Suppressor macrophage treated with lipopolysaccharide for 4 hours (primary cell): ENCODE measurements at regions not wholly inside any gene's neighbourhood (a gene's known extent, or its start where the extent isn't known, plus 50 kb on each side); places are given as distances from the start of the nearest gene placed in this dataset.

ENCODE experiments used
- DNase-seq: peaks from one replicate; pipeline ENCODE4 v3.0.0-alpha.2; 2020

DNA sequence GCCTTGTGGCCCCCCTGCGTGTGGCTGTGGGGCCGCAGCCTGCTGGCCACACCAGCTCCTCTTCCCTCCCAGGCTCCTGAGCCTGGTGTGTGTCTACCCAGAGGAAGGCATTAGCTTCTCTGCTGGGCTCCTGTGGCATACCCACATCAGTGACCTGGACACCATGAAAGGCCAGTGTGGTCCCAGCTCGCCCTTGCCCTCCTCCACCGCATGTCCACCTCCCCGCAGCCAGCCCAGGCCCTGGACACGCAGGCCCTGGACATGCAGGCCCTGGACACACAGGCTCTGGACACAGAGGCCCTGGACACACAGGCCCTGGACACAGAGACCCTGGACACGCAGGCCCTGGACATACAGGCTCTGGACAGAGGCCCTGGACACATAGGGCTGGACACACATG lies 153.4 kb upstream of the PPP1R26 start:
- no peak for DNase-seq

DNA sequence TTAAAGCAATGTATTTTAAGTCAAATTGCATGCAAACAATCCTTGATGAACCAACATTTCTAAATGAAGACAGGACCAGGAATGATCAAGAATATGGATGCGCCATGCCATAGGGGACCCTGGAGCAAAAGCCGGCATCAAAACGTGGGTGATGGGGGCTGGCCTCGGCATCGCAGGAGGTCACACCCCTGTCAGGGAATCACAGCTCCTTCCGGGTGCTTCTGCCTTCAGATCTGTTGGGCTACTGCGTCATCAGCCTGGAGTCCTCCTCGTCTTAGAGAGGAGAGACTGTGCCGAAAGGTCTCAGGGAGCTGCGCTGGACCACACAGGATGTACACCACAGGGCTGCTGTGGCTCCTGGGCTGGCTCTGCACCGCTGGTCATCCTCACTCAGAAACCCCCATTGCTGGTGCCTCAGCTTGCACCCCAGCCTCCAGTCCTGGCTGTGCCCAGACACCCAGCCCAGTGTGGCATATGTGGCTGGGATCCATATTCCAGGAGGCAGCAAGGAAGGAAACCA lies 152.9 kb upstream of the PPP1R26 start:
- no peak for DNase-seq

DNA sequence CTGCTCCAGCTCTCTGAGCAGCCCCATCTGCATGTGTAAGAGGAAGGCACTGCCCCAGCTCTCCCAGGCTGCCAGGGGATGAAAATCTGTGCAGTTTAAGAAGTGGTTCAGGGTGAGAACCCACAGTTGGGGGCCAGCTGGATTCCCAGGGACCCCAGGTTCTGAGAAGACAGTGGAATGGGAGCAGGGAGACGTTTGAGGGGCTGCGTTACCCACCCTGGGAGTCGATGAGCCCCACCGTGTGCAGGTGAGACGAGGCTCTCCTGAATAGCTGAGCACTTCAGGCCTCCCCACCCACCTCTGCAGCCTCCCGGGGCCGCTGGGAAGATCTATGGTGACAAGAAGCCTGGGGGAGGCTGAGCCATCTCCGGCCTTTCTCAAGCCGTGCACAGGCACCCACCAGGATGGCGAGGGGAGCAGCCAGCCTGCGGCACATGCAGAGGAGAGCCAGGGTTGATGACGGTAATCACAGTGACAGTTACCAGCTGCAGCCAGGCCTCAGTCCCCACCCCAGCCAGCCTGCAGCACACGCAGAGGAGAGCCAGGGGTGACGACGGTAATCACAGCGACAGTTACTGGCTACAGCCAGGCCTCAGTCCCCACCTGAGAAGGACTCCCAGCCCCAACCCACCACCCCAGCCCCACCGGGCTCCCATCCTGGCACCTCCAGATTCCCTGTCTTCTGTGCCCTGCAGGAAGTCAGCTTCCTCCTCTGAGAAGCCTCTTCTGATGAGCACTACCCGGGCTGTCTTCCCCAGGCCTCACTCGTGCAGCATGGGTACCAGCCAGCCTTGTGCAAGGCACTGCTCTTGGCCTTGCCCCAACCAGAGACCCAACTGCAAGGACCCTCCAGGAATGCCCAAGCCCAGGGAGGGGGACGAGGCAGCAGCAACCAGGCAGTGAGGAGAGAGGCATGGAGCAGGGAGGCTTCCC lies 150.8 kb upstream of the PPP1R26 start:
- DNase-seq = no peak

DNA sequence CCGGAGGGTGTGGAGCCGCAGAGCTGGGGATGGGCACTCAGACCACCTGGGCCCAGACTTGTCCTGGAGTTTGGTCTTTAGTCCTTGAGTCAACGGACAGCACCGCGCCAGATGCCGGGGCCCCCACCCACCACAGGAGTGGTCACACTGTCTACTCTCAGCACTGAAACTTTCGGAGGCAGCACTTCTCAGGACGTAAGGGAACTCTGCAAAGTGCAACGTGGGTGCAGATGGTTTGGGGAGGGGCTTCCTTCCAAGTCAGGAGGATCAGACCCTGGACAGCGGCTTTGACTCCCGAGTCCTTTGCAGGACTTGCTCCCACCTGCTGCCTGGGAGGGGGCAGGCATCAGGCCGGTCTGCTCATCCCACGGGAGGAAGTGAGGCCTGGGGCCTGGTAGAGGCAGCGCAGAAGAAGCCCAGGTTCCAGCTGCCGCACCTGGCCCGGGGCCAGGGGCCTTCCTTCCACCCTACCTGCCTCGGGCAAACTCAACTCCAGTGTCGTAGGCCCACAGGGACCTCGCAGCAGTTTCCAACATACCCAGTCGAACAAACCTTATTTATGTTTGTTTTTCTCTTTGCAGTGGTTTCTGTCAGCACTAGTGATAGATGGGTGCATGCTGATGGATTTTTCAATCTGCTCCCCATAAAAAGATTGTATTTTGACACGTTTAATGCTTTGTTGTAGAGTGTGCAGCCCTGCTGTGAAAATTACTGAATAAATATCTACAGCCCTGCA lies 149.8 kb upstream of the PPP1R26 start:
- no peak for DNase-seq

DNA sequence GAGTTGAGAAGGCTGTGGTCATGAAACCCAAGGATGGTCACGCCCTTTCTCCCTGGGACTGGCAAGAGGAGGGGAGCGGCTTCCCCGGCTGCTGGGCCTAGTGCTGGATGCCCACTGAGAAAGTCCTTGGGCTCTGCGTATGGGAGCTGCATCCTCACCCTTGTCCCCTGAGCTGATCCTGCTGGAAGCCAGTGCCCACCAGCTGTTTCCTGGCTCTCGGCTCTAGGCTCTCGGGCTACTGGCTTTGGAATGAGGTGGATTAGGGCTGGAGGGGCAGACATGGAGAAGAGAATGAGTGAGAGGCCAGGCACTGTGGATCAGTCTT lies 149.3 kb upstream of the PPP1R26 start:
- no peak for DNase-seq

DNA sequence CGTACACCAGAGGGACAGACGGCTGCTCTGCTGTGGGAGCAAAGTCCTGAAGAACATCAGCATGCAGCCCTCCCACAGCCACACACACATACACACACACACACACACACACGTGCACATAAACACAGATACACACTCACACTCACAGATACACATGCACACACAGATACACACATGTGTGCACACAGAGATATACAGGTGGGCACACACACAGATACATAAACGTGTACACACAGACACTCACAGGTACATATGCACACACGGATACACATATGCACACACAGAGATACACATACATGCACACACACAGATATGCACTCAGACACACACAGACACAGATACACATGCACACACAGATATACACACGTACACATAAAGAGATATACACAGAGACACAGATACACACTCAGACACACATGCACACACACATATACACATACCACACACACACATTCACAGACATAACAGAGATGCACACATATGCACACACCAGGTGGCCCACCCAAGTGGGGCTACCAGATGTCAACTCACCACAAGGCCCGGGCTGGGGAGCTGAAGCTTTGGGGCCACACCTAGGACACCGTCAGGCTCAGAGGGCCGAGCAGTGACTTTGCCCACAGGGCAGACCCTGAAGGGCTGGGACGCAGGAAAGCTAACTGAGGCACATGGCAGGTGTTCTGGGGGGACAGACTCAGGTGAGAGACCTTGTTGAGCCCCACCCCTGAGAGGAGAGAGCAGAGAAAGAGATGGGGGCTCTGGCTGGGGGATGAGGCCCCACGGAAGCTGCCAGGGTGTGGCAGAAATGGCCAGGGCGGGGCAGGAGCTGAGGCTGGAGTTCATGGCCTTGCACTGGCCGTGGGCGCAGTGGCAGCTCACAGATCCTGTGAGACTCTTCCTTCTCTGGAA lies 148.6 kb upstream of the PPP1R26 start:
- no peak for DNase-seq

DNA sequence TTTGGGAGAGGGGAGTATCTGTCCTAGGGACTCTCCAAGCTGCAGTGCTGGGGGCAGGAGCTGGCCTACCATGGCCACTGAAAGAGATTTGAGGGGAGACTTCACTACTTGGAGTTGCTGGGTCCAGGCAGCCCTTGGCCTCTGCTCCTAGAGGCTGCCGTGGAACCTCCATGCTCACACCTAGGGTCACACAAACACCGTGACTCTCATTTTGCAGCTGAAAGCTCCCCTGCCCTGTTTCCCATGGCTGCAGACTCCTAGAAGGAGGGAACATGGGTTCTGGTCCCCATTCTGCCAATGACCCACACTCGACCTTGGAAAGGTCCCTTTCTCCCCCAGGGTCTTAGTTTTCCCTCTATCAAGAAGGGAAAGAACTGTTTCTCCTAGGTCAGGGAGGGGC lies 147.1 kb upstream of the PPP1R26 start:
- no peak for DNase-seq

DNA sequence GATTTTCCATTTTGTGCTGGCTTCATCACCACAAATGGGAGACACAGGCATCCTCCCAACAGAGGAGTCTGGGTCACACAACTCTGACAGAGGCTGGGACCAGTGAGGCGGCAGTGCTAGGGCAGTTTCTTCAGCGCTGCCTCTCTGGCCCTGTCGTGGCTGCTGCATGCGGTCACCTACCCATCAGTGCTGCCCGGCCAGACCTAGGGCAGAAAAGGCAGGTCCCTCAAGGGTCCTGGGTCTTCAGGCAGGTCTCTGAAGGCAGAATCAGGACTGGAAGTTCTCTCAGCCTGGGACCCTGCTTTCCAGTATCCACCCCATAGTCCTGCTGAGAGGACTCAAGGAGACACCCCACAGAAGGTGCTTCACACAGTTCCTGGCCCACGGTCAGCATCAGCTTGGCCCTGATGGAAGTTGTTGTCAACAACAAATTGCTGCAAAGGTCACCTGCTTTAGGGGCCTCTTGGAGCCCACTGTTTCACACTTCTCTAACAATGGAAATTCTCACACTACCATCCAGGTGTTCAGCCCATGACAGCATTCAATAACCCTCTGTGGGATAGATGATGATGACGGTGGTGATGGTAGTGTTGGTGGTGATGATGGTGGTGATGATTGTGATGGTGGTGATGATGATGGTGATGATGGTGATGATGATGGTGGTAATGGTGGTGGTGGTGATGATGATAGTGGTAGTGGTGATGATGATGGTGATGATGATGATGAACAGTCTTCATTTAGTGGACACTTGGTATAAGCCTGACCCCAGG lies 146.4 kb upstream of the PPP1R26 start:
- no peak for DNase-seq

DNA sequence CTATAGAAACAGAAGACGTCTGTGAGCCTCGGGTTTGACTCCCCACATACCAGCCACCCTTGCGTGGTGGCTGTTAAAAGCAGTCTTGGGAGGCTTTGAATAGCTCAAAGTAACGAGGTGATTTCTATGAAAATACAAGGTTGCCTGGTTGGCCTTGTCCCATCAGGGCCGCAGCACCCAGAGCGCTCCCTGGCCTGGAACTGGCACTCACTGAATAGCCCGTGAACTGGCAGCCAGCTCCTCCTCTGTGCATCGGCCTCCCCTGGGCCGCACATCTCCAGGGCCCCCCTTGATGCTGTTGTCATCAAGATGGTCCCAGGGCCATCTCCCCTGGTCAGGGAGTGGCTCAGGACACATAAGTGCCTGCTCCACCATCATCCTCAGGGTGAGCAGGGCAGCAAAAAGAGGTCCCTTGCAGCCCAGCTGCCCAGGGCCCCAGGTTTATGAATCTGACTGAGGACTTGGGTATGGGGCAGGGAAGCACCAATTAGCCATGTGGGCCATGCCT lies 144.6 kb upstream of the PPP1R26 start:
- no peak for DNase-seq

DNA sequence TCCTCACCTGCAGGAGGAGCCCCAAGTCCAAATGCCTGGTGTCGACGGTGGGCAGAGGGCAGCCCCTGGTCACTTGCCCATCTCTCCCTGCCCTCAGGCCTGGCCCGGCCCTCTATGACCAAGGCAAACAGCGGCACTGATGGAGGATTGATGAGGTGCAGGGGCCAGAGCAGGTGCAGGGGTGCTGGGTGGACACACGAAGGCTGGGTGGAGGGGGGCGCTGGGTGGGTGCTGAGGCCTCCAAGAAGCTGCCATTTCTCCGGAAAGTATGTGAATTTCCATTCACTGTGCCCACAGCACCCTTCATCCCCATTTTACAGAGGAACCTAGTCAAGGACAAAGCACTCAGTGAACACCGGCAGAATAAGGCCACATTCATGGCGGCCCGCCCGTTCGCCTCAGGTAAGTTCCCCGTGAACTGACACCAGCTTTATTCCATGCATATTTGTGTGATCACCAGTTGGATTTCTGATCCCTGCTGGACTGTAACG lies 143.8 kb upstream of the PPP1R26 start:
- DNase-seq = no peak

DNA sequence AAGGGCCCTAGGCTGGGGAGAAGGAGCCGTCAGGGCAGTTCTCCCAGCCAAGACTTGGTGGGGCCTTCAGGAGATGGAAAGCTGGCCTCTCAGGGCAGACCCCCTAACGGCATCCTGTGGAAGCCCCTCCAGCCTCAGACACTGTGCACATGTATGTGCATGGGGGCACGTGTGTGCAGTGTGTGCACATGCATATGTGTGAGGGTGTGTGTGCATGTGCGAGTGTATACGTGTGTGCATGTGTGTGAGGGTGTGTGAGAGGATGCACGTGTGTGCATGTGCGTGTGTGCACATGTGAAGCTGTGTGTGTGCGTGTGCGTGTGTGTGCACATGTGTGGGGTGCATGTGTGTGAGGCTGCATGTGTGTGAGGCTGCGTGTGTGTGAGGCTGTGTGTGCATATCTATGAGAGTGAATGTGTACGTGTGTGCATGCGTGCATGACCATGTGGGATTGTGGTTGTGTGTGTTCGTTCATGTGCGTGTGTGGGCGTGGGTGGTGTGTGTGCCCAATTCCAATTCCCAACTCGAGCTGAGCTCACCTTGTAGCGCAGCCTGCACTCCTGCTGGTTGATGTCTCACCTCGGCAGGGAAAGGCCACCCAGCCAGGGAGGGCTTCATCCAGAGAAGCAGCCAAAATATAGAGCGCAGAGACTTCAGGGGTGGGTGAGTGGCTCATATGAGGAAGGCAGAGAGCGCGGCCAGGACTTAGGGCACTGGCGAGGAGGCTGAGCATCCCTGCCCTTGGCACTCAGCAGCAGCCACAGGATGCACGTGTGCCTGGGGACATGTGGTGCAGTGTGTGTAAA lies 142.7 kb upstream of the PPP1R26 start:
- DNase-seq = no peak

DNA sequence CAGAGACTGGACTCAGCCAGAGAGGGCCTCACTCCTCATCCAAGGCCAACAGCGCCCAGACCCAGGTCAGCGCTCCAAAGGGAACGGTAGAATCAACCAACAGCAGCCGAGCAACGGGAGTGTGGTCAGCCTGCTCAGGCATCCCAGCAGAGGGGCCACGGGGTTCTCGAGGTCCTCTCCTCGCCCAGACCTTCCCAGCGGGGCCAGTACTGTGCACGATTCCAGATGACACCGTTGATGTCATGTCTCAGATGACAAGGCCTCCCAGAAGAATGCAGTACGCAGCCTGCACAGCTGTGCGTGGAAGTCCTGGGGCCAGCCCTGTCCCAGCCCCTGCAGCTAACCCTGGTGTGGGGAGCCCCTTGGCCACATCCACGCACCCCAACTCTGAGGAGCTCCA lies 141.0 kb upstream of the PPP1R26 start:
- no peak for DNase-seq

DNA sequence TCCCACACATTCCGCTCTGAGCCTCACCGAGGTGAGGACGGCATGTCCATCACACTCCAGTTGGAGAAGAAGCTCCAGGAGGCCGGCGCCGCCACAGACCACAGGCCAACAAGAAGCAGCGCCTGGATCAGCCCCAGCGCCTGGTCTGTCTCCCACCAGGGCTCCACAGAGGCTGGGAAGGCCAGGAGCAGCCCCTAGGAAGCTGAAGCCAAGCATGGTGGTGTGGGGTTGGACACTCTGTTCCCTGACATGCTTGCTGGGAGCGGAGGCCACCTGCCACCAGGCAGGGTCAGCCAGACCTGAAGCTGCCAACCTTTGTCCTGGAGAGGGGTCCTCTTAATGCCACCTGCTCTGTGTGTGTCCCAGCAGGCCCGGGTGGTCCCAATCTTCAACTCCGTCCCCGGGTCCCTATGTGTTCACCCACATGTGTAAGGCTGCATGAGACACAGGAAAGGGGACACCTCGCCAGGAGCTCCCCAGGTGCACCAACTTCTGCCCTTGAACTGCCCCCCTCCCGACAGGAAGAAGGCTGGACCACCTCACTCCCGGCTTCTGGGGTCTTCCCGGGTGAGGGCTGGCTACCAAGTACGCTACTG lies 140.1 kb upstream of the PPP1R26 start:
- DNase-seq = no peak

DNA sequence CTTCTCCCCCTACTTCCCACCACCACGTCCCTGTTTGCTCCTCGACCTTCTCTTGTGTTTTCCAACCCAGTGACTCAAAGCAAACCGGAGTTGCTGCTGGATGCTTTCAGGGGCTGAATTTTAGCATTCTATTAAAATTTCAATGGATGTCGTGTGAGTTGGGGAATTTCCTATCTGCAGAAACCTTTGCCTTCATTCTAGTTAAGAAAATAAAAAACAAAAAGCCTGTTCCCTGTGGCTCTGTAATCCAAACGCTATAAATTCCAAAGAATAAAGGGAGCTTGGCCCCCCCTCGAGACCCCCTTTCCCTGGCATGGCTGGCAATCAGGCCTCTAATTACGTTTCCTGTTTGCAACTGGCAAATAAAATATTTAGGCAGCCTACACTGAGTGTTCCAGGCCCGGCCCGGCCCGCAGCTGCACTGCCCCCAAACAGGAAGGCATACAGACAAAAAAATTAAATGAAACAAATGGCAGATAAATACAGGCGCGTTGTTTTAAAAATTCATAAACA lies 139.4 kb upstream of the PPP1R26 start:
- no peak for DNase-seq

DNA sequence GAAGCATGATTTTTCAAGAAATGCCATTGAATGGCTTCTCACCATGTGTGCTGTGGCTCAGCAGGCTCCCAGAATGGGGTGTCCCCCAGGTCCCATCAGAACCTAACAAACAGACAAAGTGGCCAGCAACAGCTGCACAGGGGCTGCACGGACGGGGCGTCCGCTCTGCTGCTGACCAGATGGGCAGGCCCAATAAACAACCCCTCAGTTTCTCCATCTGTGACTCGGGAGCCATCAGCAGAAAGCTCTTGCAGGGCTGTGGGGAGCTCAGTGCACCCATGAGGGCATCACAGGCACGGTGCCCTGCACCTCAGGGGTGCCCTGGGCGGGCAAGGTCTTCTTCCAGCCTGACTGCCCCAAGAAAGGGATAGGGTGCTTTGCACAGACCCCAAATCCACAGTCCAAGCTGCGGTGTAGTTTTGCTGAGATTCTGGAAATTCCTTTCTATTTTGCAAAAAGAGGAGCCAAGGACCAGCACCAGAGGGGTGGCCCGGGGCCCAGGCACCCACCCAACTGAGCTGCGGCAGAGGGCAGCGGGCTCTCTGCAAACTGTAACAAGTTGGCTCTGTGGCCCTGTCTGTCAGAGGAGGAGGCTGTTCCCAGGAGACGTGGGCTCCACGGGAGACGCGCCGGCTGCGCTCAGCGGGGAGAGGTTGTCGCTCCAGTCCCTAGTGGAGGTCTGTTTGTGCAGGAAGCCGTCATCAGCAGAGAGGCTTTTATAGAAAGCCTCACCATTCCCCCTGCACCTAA lies 138.7 kb upstream of the PPP1R26 start:
- no peak for DNase-seq

DNA sequence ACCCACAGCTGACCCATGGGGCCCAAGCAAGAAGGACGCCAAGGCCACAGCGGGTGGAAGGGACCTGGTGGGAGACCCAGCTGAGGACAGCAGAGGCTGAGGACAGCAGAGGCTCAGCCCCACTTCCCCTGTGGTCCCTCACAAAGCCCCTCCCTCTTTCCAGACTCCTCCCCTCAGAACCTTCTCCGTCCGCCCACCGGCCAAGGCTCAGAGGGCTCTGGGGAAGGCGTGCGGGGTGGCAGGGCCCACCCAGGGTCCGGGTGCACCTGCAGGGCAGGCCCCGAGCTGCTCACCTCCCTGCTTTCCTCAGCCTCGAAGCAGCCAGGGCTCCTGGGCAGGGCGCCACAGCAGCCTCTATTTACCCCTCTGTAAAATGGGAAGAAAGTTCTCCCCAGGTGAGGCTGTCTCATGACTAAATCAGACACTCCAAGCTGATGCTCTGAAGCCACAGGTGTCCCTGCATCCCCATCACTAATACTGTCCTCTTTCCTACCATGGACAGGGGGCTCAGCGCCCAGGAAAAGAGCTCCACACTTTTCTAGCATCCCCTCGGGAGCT lies 137.9 kb upstream of the PPP1R26 start:
- DNase-seq = no peak

DNA sequence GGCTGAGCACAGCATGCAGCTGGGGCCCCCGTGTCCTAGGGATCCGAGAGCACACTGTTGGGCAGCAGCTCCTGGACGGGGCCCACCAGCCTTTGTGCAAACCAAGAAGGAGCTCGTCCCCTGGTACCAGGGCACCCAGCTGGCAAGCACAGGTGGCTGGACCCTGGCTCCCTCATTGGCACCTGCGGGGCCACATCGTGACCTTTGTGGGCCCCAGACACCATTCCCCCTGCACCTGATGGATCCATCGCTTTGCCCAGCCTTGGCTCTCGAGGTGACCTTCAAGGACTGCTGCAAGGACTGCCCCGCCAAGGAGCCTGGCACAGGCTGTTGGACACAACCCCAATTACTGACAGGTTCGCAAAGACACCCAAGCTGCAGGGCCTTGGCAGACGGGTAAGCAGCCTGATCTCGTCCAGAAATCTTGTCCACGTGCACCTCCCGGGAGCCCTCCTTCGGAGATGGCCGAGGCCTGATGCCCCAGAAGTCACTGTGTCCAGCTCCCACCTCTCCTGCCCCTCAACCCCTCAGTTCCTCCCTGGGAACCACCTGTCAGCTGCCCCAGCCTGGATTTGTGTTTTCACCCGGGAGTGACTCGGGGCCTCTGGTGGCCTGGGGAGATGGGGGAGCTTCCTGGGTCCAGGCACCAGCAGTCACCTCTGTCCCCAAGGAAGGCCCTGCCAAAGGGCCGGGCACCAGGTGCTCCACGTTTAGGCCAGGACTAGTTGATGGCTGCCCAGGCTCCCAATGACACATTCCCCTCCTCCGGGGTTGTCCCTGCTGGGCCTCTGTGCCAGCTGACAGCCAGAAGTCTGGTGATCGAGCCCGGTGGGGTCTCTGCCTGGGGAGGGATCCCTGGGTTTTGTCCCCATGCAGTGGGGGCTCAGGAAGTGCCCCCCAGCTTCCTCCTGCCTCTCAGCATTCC lies 137.1 kb upstream of the PPP1R26 start:
- DNase-seq = no peak

DNA sequence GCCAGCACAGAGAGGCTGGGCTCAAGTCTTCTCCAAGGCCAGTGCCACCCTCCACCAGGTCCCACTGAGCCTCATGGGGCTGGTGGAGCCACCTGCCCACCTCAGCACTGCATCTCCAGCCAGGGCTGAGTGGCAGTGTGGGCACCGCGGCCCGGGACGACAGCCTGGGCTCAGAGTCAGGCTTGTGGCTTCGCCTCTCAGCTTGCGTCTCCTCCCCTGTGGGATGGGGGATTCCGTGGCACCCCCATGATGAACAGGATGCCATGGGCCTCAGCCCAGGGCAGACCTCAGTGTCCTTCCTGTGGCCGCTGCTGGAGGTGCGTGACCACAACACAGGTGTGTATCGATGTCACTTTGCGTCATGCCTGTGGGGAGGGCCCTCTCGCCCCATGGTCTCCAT lies 136.4 kb upstream of the PPP1R26 start:
- no peak for DNase-seq
